NCI-H146 (cell line): ENCODE measurements at regions not wholly inside any gene's neighbourhood (a gene's known extent, or its start where the extent isn't known, plus 50 kb on each side); places are given as distances from the start of the nearest gene placed in this dataset.
"Not testable (repeated sequence)": the region's sequence is repeated elsewhere in the genome, so short reads cannot be mapped to it uniquely, and the experiment has no call there.

ENCODE experiments used
- DNase-seq: peaks from one replicate; lab custom pipeline; 2025; lab: John Stamatoyannopoulos, UW

GRCh38 chr1:4119516-4120220 is 219.6 kb upstream of the C1orf174 start:
- DNase-seq, result no peak

GRCh38 chr1:4120557-4121292 is 220.7 kb upstream of the C1orf174 start:
- no peak for DNase-seq

- no peak for DNase-seq
Observed at GRCh38 chr1:4121293-4121684, 221.2 kb upstream of the C1orf174 start.

DNA sequence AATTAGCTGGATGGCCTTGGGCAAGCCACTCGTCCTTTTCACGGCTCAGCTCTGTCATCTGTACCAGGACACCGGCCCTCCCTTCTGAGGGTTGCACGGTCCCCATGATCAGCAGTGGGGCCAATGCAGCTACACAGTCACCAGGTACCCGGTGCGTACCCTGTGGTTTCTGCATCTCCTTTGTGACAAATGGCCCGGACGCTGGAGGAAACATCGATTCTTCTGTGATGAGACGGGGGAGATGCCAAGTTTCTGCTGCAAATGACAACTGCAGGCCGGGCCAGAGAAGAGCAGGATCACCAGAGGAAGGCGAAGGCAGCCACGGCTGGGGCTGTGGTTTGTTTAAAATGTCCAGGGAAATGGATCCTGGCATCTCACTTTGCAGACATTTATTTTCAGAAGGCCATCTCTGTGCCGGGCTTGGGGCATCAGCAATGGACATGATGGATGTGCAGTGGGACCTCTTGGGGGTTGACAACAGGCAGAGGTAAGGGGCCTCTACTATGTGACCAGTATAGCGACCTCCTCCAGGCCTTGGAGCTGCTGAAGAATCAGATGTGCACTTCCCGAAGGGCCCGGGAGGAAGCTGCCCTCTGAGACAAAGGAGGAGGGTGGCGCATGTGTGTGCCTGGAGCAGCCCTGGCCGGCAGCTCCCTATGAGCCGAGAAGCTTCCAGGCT is 221.9 kb upstream of the C1orf174 start:
- no peak for DNase-seq

- no peak for DNase-seq
Observed at GRCh38 chr1:4122513-4123160, 222.6 kb upstream of the C1orf174 start.

DNA sequence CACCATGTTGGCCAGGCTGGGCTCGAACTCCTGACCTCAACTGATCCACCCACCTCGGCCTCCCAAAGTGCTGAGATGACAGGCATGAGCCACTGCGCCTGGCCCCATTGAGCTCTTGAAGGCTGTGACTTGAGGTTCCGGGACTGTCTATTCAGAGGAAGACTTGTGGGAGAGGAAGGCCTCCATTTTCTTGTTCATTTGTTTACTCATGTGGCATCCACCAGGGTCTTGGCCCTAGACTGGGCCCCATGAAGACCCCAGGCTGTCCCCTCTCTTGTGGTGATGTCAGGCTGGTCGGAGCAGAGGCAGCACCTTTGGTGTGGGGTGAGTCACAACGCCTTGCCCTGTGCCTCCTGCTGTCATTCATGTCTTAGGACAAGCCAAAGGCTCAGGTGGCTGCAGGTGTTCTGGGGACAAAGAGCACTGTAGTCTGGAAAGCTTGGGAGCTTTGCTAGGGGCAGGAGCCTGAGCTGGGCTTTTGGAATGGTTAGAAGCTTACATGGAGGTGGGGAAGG is 224.6 kb upstream of the C1orf174 start:
- no peak for DNase-seq

DNA sequence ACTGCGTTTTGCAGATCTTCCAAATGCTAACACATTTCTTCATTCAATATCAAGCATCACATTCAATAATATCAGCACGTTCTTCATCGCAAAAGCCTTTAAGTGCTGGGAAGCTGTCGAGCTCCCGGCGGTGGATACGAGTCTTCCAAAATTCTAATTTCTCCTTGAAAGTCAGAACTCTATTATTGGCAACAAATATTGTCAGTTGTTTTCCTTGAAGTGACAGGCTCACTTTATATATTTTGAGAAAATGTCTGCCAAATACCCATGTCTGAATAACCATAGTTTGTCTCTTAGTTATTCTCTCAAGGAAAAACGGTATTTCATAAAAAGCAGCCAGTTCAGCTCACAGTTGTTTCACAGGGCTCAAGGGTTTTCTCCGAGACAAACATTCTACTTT is 226.2 kb upstream of the C1orf174 start:
- no peak for DNase-seq

DNA sequence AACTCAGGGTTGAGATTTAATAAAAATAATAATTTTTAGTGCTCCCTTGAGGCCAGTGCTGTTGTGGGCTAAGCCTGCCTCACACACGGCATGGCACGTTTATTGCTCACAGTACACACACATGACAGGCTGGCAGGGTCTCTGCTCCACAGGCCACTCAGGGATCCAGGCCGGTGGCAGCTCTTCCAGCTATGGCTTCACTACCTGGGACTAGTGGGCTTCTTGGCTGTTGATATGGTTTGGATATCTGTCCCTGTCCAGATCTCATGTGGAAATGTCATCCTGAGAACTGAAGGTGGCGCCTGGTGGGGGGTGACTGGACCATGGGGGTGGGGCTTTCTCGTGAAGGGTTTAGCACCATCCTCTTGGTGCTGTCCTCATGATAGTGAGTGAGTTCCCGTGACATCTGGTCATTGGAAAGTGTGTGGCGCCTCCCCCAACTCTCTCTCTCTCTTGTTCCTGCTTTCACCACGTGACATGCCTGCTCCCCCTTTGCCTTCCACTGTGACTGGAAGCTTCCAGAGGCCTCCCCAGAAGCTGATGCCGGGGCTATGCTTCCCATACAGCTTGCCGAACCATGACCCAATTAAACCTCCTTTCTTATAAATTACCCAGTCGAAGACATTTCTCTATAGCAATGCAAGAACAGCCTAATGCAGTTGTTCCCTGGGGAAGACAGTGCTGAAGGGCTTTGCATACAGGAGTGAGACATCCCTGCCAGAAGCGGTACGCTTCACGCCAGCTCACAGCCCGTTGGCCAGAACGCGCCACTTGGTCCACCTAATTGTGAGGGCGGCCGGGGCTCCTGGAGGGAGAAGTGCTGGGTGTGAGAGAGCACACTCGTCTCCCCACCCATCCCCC is 226.9 kb upstream of the C1orf174 start:
- no peak for DNase-seq

DNA sequence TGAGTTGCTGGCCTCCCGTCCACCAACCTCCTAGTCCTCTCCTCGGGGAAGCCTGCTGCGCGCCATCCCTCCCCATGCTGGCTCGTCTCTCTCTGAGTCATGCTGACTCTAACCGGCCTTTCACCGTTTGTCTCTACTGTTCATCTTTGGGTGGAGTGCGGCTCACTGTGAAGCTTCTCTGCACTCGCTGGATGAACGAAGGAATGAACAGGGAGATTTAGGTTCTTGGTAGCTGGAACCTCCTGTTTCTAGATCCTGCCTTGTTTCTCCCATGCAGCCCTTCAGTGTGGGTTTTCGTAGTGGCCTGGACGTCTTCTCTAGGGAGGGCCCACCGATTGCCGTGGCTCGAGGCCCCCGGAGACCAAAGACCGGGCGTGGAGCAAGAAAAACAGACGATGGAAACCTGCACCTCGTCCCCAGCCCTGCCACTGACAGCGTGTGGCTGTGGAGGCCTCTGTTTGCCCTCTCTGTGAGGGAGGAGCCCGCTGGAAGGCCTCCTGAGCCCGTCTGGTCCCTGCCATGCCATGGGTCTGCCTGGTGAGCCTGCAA is 227.6 kb upstream of the C1orf174 start:
- no peak for DNase-seq

DNA sequence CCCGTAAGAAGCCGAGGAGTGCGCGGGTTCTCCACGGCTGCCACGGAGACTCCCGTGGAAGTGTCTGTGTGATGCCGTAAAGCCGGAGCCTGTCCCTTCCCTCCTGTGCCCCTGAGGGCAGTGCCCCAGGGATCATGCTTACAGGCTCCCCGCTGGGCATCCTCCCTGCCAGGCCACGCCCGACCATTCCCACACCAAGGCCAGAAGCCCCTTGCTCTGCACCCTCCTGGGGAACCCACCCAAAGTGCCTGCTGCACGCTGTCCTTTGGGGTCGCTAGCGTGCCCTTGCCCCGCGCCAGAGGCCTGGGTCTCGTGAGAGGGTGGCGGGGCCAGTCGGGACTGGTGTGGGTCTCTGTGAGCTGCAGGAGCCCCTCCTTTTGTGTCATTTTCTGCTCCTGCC is 228.5 kb upstream of the C1orf174 start:
- no peak for DNase-seq

DNA sequence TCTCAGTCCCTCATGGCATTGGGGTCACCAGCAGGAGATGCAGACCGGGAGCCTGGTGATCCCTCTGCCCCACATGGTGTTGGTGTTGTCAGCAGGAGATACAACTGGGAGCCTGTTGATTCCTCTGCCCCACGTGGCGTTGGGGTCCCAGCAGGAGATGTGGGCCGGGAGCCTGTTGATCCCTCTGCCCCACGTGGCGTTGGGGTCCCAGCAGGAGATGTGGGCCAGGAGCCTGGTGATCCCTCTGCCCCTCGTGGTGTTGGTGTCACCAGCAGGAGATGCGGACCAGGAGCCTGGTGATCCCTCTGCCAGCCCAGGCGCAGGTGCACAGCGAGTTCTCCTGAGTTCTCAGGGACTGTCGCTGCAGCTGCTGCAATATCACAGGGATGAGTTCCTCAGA is 229.6 kb upstream of the C1orf174 start:
- DNase-seq, result no peak

DNA sequence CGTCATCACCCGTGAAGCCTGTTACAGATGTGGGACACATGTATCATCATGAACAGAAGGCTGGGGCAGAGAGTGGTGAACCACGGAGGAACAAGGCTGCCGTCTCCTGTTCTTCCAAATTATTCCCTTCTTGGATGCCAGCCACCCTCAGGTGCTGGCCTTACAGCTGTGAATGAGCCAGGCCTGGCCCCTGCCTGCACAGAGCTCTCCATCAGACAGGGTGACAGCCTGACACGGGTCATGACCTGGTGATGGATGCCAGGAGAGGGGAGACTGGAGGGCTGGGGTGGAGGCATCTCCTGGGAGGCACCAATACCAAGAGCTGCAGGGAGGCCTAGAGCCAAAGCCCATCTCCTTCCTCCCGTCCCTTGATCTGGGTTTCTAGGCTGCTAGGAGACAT is 230.0 kb upstream of the C1orf174 start:
- DNase-seq, result no peak

- no peak for DNase-seq
Observed at GRCh38 chr1:4131734-4132133, 231.7 kb upstream of the C1orf174 start.

DNA sequence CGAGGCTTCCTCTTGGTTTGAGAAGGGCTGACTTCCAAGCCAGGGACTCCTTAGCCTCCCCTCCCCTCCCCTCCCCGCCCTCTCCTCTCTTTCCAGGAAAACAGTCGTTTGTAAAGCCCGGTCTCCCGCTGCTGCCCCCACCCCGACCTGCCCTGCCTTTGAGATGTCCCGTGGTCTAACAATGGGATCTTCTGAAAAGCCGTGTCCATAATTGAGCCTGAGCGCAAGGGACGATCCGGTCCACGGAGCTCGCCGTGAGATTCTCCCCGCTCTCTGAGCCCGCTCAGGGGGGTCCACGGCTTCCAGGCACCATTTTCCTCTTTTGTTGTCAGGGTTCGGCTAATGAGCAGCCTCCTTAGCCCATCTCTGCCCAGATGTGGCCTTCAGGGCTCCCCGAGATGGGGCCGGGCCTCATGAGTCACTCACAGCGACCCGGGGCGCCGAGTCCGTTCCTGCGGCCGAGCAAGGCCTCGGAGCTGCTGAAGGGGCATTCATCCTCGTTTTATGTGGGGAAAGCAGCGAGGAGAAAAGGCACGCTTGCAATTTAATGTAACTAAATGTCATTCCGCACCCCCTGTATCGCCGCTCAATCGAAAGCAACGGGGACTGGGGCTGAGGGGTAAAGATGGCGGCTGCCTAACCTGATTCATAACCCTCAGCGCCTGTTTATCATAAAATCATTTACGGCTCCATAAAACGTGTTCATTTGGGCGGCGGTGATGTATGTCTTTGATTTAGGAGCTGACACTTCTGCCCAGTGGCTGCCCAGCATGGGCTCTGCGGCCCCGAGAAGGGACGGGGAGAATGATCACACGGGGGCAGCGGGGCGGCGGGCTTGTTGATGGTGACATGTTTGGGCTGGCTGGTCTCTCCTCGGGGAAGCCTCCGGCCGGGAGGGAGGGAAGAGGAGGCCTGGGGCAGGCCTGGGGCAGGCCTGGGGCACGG is 232.6 kb upstream of the C1orf174 start:
- no peak for DNase-seq

GRCh38 chr1:4133297-4133938 is 233.3 kb upstream of the C1orf174 start:
- DNase-seq, result no peak

- DNase-seq, result no peak
Observed at GRCh38 chr1:4133939-4134321, 233.9 kb upstream of the C1orf174 start.

GRCh38 chr1:4135853-4136252 is 235.8 kb upstream of the C1orf174 start:
- DNase-seq, result not testable (repeated sequence)

GRCh38 chr1:4137621-4138415 is 237.7 kb upstream of the C1orf174 start:
- no peak for DNase-seq

- no peak for DNase-seq
Observed at GRCh38 chr1:4139646-4140045, 239.6 kb upstream of the C1orf174 start.
